Gastroesophageal sphincter (tissue), 4 donors: ENCODE measurements at regions not wholly inside any gene's neighbourhood (a gene's known extent, or its start where the extent isn't known, plus 50 kb on each side); places are given as distances from the start of the nearest gene placed in this dataset.

ENCODE experiments used
- ATAC-seq: fragments of 150-250 bp; one replicate; pipeline ENCODE4 v1.9.1; 2016; ENCODE audit warnings: mild to moderate bottlenecking, moderate library complexity
- H3K27ac ChIP-seq, 4 donors: fragments of 200-600 bp; sonication (generic) in 3 of 4; 1 replicate in 3 of 4; 2 replicates in 1 of 4; pipeline ENCODE4 v1.5.1; 2016 to 2019
- H3K27me3 ChIP-seq: fragments of 200-600 bp; sonication (generic); one replicate; pipeline ENCODE4 v1.5.1; 2019
- H3K36me3 ChIP-seq, 2 donors: fragments of 200-600 bp; sonication (generic); one replicate each; pipeline ENCODE4 v1.5.1; 2019; ENCODE audit warnings: control low read depth in 1 of 2
- H3K4me1 ChIP-seq, 3 donors: fragments of 200-600 bp; sonication (generic); 1 replicate in 2 of 3; 2 replicates in 1 of 3; pipeline ENCODE4 v1.5.1; 2016 to 2019; ENCODE audit warnings: control low read depth in 2 of 3
- H3K4me3 ChIP-seq, 2 donors: fragments of 200-600 bp; sonication (generic); one replicate each; pipeline ENCODE4 v1.5.1; 2019; ENCODE audit warnings: mild to moderate bottlenecking in 1 of 2, moderate library complexity in 1 of 2
- H3K9me3 ChIP-seq, 3 donors: fragments of 200-600 bp; sonication (generic); one replicate each; pipeline ENCODE4 v1.5.1; 2017 to 2019; ENCODE audit warnings: control low read depth in 2 of 3
- EP300 ChIP-seq: sonication (generic); formaldehyde crosslinking; IDR thresholded peaks from one replicate; pipeline ENCODE4 v1.6.1; 2017; ENCODE audit warnings: antibody characterized with exemption, mild to moderate bottlenecking
- POLR2A ChIP-seq, 2 donors: fragments of 450-650 bp; IDR thresholded peaks; one replicate each; pipeline ENCODE4 v1.6.1; 2017; ENCODE audit warnings: antibody characterized with exemption in 2 of 2, mild to moderate bottlenecking in 2 of 2, moderate library complexity in 1 of 2
- POLR2AphosphoS5 ChIP-seq: sonication (generic); formaldehyde crosslinking; IDR thresholded peaks from one replicate; pipeline ENCODE4 v1.6.1; 2017; ENCODE audit warnings: antibody characterized with exemption
- WGBS, 2 donors: methylation state at CpG; one replicate each; pipeline ENCODE4 v1.1.5; 2018; ENCODE audit warnings: low coverage in 1 of 2; 5-methylcytosine and 5-hydroxymethylcytosine counted together
- TF ChIP-seq, protein P1 (sequence below), 4 experiments: fragments of 200-600 bp in 2 of 4; fragments of 450-650 bp in 2 of 4; sonication (generic) in 1 of 4; IDR thresholded peaks; one replicate each; pipeline ENCODE4 v1.5.1; 2017 to 2019; ENCODE audit warnings: antibody characterized with exemption in 4 of 4, mild to moderate bottlenecking in 2 of 4, moderate library complexity in 2 of 4

DNA sequence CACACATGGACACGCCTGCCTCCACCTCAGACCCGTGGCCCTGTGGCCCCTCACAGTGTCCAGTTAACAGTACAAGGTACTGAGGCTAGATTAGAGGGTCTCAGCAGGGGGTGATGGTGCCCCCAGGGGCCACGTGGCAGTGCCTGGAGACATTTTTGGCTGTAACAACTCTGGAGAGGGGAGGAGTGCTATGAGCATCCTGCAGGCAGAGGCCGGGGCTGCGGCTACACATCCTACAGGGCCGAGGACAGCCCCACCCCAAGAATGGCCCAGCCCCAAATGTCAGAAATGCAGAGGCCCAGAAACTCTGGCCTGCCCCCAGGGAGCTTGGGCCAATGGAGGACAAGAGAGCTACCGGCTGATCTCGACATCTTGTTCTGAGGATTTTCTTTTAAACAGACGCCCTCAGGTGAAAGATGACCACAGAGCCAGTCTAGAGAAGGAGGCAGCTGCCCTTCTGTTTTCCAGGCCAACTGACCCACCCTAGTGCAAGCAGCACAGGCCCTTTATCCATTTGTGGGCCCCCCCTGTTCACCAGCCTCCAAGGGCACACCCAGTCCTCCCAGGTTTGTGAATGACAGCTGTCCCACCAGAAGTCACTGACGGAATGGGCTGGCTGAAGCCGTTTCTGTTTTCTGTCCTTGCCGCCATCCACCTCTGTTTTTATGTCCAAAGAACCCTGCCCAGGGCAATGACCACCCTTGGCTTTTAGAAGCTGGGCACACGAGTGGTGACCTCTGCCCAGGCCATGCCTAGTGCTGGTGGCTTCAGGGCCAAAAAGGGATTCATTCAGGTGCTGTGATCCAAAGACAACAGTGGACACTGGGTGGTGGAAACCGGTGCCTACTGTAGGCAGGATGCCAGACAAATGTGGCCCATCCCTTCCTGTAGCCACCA is 85.2 kb upstream of the LINC01488 start:
- no peak for ATAC-seq
- Histone ChIP-seq H3K27ac (no peak overlapping the region), H3K4me3 (no peak overlapping the region), H3K36me3 (no peaks in the 10 kb centered on the region), H3K4me1 (peaks cover 0 to 11% (median 0%) of the 10 kb centered on the region in 3 donors), H3K9me3 (no peaks in the 10 kb centered on the region), H3K27me3 (peaks cover 8% of the 10 kb centered on the region)
- WGBS, 2 donors = 94% methylated on average over 2 of the region's 14 CpGs; no CpG with 5 or more reads in 1 of the 2 donors
- TF ChIP-seq, protein P1, sequence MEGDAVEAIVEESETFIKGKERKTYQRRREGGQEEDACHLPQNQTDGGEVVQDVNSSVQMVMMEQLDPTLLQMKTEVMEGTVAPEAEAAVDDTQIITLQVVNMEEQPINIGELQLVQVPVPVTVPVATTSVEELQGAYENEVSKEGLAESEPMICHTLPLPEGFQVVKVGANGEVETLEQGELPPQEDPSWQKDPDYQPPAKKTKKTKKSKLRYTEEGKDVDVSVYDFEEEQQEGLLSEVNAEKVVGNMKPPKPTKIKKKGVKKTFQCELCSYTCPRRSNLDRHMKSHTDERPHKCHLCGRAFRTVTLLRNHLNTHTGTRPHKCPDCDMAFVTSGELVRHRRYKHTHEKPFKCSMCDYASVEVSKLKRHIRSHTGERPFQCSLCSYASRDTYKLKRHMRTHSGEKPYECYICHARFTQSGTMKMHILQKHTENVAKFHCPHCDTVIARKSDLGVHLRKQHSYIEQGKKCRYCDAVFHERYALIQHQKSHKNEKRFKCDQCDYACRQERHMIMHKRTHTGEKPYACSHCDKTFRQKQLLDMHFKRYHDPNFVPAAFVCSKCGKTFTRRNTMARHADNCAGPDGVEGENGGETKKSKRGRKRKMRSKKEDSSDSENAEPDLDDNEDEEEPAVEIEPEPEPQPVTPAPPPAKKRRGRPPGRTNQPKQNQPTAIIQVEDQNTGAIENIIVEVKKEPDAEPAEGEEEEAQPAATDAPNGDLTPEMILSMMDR (IDR thresholded peaks at IDR 0.05) = no peak
- TF ChIP-seq POLR2A (IDR thresholded peaks at IDR 0.05) (no peak), EP300 (no peak), POLR2AphosphoS5 (no peak)

DNA sequence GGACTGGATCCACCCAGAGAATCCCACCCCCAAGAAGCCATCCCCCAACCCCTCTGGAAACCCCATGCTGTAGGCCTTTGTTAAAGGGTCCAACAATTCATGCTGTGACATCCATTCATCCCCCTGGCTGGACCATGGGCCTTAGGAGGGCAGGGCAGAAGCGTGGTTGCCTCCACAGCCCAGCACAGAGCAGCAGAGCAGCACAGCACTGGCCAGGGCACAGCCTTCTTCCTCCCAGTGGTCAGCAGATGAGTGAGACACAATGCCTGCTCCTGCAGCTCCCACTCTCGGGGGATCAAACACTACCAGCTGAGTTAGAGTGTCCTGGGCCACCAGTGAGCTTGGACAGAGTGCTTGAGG is 84.5 kb upstream of the LINC01488 start:
- no peak overlapping the region for H3K27ac ChIP-seq
- ATAC-seq = no peak
- no CpG with 5 or more reads among the region's 2 CpGs for WGBS, 2 donors

DNA sequence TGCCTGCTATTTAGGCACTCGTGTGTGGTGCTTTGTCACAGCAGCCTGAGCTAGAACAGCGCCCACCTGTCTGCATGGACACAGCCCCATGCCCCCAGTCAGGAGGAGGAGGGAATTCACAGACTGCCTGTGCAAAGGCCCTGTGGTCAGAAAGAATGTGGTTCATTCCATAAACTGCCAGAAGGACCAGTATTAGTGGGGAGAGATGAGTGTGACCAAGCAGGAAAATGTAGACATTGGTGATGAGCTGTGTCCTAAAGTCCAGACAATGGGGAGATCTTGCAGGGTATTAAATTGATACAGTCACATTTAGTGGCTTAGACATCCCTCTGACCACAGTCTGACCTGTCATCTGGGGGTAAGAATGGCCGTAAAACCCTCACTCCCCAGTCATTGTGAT is 83.7 kb upstream of the LINC01488 start:
- Histone ChIP-seq H3K27ac (no peak overlapping the region), H3K36me3 (no peaks in the 10 kb centered on the region), H3K9me3 (peaks cover 0 to 6% (median 0%) of the 10 kb centered on the region in 3 donors), H3K4me1 (peaks cover 0 to 11% (median 0%) of the 10 kb centered on the region in 3 donors), H3K27me3 (no peaks in the 10 kb centered on the region), H3K4me3 (no peak overlapping the region)
- WGBS, 2 donors = 83 to 88% methylated on average over 3 of the region's 3 CpGs
- no peak for ATAC-seq
- TF ChIP-seq EP300 (no peak), POLR2AphosphoS5 (no peak), POLR2A (IDR thresholded peaks at IDR 0.05) (no peak)
- TF ChIP-seq, protein P1 (IDR thresholded peaks at IDR 0.05) = no peak

More for the DNA sequence above, 84.5 kb upstream of the LINC01488 start:
- H3K4me3 ChIP-seq = no peak overlapping the region
- H3K4me1 ChIP-seq = peaks cover 0 to 11% (median 0%) of the 10 kb centered on the region in 3 donors
- no peaks in the 10 kb centered on the region for H3K9me3 ChIP-seq
- no peak for TF ChIP-seq POLR2A (IDR thresholded peaks at IDR 0.05)
- TF ChIP-seq EP300 = no peak
- TF ChIP-seq, protein P1 (IDR thresholded peaks at IDR 0.05) = no peak
- TF ChIP-seq POLR2AphosphoS5 = no peak
- no peaks in the 10 kb centered on the region for H3K36me3 ChIP-seq
- peaks cover 3% of the 10 kb centered on the region for H3K27me3 ChIP-seq

DNA sequence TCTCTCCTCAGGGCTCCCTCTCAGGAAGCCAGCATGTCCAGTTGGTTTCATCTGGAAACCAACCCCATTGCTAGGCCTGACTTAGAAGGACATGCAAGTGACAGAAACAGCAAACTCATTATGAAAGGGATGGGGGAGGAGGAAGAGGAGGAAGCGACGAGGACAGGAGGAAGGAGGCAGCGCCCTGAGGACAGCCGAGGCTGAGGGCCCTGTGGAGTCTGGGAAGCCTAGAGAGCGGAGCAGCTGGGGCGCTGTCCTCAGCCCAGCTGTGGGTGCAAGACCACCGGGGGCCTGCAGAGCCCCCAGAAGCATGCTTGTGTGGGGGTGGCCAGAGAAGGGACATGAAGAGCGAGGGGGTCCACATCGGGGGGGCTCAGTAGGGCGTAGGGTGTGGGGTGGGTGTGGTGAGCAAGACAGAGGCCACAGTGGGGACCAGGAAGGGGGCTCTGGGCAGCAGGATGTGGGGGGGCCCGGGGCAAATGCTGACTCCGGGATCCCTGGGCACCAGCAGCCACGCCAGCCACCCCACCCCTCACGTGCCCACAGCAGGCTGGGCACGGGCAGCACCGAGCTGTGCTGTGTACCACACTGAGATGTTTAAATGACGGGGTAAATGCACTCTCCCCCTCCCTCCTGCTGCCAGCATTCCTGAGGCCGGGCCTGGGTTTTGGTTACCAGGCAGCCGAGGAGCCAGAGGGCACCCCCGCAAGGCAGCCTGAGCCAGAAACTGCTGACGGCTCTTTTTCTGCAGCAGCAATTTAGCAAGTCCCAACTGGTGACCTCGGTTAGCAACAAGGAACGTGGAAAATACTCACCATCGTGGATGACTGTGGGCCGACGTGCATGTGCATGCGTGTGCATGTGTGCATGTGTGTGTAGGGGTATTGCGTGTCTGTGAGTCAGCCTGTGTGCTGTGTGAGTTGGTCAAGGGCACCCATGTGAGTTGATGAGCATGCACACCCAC is 82.7 kb upstream of the LINC01488 start:
- H3K4me3 ChIP-seq = no peak overlapping the region
- 73 to 76% methylated on average over 6 to 8 of the region's 28 CpGs for WGBS, 2 donors

DNA sequence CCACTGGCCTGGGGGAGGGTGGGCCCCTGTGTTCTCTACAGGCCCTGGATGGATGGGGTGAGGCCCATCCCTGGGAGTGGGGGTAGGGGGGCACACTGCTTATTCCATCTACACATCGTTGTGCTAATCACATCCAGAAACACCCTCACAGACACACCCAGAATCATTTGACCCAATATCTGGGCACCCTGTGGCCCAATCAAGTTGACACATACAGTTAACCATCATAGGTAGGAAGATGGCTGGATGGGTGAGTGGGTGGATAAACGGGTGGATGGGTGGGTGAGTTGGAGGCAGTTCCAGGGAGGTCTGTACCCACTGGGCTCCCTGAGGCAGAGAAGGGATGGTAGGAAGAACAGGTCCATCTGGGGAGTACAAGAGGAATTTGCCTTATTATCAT is 81.3 kb upstream of the LINC01488 start:
- WGBS, 2 donors = 93 to 100% methylated on average over 1 to 2 of the region's 2 CpGs
- no peak for ATAC-seq
- H3K27ac ChIP-seq = no peak overlapping the region

More for the DNA sequence above, 82.7 kb upstream of the LINC01488 start:
- no peak for TF ChIP-seq EP300
- ATAC-seq = peak; percentile 23
- Histone ChIP-seq H3K9me3 (peaks cover 0 to 7% (median 0%) of the 10 kb centered on the region in 3 donors), H3K4me1 (peaks cover 0 to 11% (median 0%) of the 10 kb centered on the region in 3 donors), H3K27me3 (no peaks in the 10 kb centered on the region), H3K27ac (no peak overlapping the region), H3K36me3 (no peaks in the 10 kb centered on the region)

More for the DNA sequence above, 81.3 kb upstream of the LINC01488 start:
- Histone ChIP-seq H3K4me3 (no peak overlapping the region), H3K36me3 (no peaks in the 10 kb centered on the region), H3K9me3 (peaks cover 0 to 7% (median 0%) of the 10 kb centered on the region in 3 donors), H3K4me1 (peaks cover 0 to 11% (median 0%) of the 10 kb centered on the region in 3 donors), H3K27me3 (no peaks in the 10 kb centered on the region)
- TF ChIP-seq, protein P1 (IDR thresholded peaks at IDR 0.05) = no peak
- TF ChIP-seq POLR2AphosphoS5 (no peak), EP300 (no peak), POLR2A (IDR thresholded peaks at IDR 0.05) (no peak)
